HG02943 (cell line): ENCODE measurements at regions not wholly inside any gene's neighbourhood (a gene's known extent, or its start where the extent isn't known, plus 50 kb on each side); places are given as distances from the start of the nearest gene placed in this dataset.

ENCODE experiments used
- ATAC-seq: cut with Tn5 transposase; IDR thresholded peaks from one replicate; pipeline ENCODE4 v1.9.1; 2021; ENCODE audit warnings: mild to moderate bottlenecking, low read depth, moderate library complexity; ENCODE audit not compliant: unreplicated experiment

DNA sequence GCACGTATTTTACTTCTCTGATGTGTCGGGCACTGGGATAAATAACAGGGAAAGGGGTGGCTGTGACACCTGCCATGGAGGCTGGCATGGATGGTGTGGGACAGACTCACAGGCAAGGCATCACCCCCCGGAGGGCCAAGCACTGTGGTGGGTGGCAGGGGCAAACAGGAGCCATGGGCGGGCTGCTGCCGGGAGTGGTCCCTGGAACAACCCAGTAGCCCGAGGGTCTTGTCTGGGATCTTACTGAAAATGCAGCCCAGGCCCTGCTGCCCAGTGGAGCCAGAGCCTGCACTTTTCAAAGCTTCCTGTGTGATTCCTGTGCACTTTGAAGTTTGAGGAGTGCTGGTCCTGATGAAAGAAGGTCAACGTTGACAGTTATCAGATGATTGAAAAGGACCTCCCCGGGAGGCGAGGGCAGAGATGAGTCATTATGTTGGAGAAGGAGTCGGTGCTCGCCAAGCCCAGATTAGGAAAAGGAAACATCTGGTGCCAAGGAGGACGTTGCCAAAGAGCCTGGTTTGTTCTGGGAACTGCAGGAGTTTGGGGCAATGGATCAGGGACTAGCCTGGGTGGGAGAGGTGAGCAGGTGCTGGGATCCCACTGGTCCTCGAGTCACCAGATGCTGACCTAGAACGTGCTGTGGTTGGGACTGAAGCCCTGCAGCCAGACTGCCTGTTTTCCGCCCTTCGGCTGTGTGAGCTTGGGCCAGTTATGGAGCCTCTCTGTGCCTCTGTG is 130.0 kb upstream of the GGTLC1 start:
- no peak for ATAC-seq

DNA sequence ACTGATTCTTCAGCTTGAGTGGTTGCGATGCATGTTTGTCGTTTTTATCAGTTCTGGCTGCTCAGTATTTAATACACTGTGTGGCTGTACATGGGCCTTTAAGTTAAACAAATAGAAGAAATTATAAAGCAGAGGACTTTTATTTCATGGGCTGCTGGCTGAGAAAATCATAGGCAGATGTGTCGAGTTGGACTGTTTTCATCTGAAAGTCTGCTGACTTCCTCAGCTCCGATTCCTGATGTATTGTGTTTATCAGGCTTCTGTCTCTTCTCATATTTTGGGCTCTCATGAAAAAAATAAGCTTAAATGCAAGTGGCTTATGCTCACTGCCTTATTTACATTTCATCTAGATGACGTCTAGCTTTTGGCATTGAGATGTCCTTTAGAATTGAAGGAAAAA is 129.5 kb upstream of the GGTLC1 start:
- no peak for ATAC-seq

DNA sequence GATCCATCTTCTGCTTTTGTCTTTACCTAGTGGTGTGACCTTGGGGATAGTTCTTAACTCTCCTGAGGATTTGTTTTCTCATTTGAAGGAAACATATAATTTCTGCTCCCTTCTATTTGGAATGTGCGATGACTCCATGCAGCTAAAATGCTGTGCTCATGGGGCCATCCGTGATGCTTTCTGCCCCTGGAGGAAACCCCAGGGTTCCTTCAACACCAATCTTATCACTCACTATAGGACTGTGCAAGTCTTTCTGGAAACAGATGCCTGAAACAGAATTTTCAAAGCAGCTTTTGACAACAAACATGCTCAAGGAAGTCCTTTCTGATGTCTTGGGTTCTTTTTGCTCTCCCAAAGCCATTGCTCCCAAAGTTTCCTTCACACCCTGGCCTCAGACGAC is 128.8 kb upstream of the GGTLC1 start:
- no peak for ATAC-seq

DNA sequence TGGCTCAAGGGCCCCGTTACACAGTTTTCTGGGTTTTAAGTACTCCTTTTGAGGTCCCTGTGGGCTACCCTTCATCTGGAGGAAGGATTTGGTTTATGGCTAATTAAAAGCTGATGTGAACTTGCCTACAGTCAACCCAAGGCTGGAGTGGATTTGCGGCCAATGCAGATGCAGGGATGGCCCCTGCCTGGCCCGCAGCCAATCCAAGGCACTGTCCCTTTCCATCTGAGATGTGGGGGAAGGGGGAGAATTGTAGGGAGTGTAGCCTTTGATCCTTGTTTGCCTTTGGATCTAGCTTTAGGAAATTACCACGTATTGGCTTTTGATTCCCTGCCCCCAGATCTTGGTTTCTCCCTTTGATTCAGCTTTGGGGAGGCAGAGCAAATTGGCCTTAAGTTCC is 128.0 kb upstream of the GGTLC1 start:
- no peak for ATAC-seq

DNA sequence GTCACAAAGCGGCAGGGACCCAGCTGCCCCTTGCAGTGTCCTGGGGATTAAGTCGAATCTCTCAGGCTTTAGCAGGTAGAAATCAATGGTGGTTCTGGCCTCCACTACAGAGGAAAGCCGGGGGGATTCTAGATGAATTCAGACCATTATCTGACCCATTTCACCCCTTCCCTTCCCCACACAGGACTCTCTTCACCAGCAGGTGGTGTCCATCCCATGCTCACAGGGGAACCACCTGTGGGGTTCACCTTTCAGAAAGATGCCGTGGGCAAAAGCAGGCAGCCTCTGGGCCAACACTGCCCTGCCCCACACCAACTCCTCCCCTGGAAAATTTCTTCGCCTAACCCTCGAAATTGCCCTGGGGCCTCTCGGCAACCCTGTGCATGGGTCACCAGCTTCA is 123.8 kb upstream of the GGTLC1 start:
- ATAC-seq, result no peak

DNA sequence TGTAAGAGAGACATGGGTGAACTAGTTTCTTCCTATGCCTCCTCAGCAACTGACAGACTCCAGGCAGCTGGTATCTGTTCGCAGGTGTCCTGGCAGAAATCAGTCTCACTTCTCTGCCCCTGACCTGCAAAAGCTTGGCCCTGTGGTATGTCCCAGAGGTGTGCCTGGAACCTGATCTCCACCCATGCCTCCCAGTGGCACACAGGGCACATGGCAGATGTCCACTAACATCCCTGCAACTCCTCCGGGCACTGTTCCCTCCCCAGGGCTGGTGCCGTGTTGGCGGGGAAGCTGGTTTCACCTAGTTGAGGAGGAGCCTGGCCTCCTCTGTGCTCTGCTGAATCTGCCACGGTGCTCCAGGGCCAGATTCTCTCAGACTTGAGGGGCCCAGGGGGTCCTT is 123.3 kb upstream of the GGTLC1 start:
- no peak for ATAC-seq

DNA sequence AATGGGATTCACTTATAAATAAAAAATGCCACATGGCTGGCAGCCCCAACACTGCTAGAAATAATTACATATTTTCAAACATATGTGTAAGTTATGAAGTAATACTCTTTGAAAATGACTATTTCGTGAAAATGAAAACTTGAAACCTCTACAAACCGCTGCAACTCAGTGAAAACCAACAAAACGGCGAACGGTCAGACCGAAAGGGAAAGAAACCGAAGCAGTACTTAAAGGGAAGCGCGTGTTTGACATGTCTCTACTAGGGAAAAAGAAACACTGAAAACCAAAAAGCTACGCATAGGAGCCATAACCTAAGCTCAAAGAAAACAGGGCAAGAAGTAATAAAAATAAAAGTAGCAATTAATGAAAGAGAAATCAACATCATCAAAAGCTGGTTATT is 121.0 kb upstream of the GGTLC1 start:
- no peak for ATAC-seq

DNA sequence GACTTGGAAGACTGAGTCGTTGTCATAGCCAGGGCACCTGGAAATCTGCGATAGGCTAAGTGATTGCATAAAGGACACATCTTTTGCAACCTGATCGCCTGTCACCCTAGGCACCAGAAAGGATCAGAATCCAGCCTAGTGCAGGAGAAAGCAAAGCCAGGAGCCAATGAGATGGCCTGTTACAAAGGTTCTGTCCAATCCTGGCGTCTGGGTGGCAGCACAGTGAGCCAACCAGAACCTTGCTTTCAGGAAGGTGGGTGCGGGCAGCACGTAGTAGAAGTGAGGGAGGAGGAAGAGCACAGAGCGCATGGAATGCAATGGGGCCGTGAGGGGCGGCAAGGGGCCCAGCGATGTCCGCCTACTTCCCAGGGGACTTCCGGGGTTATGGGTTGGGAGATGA is 120.4 kb upstream of the GGTLC1 start:
- ATAC-seq, result no peak

DNA sequence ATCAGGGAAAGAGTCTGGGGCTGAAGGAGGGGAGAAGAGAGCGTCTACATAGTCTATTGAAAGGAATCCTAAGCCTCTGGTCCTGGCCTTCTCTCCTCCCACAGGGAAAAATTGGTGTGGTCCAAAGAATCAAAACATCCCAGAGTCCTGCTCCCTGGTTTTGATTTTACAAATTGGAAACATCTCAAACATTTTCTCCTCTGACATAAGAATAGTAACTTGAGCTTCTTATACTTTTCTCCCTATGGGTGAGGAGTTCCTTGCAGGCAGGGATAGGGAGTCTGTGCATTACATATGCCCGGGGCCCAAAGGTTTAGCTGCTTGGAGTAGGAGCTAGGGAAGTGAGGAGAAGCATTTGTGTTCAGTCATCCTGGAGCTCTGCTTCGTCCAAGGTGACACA is 120.0 kb upstream of the GGTLC1 start:
- no peak for ATAC-seq

DNA sequence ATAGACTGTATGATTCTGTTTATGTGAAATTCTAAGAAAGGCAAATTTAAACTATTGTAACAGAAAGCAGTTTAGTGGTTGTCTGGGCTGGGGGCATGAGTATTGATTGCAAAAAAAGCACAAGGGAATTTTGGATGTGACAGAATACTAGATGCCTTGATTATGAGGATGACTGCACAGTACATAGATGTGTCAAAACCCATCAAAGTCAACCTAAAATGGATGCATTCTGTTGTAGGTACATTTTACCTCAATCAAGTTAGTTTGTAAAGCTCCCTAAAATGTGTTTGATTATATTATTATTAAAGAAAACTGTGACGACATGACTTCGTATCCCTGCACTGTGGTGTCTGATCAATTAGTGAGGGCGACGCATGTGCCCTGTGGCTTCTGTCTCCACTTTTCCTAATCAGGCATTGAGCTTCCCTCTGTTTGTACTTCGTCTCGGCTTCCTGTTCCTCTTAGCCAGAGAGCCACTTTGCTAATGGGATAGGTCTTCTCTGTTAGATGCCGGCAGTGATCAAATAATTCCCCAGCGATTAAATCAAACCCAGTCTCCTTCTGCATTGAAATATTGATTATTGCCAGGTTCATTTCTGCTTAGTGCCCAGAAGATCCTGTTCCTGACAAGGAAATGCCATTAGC is 118.3 kb upstream of the GGTLC1 start:
- ATAC-seq, result no peak

DNA sequence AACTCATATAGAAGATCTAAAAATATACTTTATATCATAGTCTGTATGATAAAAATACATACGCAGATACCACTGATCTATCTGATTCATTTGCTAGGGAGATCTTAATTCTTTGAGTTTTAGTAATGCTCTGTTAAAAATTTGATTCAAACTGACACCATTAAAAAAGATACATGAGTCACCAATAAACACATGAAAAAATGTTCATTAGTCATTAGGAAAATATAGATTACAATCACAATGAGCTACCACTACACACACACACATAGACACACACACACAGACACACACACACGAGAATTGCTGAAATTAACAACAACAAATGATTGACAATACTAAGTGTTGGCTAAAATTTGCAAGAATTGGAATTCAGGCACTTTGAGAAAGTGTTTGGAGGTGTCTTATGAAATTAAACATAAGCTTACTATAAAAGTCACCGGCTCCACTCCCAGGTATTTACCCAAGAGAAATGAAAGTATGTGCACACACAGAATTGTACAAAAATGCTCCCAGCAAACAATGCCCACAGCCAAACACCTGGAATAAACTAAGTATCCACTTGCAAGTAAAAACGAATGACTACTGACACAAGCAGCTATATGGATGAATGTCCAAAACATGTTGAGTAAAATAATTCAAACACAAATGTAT is 117.7 kb upstream of the GGTLC1 start:
- no peak for ATAC-seq

DNA sequence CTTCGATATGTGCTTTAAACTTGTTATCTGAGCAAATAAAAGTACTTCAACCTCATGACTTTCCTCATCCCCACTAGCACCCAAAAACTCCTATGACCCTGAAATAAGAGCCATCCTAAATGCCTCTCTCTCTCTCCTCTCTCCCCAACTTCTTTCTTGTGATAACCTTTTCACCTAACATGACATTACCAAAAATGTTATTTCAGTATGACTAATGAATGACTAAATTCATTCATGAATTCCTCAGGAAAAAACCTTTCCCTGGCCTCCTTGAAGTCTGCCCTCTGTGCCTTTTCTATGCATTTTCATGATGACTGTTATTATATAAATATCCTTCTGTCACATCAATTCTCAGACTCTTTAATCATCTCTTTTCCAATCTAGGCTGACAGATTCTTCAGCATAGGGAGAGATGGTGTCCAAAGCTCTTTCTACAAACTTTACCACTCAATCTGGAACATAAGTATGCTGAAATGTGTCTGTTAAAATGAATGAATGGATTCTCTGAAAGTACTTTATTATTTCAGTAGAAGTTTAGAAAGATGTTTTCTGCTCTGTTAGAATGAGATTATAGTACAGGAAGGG is 114.3 kb upstream of the GGTLC1 start:
- no peak for ATAC-seq

DNA sequence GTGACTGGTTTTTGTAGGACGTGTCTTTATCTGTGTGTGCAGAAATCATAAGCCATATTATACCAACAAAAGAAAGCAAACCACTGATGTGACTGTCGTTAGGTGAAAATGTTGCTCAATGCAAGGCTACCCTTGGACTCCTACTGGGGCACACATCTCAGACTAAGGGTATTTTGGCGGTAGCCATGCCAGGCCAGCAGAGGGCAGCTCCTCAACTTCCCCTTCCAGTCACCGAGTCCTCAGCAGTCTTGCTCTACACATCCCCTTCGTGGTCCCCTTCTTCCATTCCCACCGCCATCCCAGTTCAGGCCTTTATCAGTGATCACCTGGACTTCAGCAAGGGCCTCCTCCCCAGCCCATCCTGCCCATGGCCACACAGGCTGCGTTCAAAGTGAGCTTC is 113.7 kb upstream of the GGTLC1 start:
- ATAC-seq, result no peak

DNA sequence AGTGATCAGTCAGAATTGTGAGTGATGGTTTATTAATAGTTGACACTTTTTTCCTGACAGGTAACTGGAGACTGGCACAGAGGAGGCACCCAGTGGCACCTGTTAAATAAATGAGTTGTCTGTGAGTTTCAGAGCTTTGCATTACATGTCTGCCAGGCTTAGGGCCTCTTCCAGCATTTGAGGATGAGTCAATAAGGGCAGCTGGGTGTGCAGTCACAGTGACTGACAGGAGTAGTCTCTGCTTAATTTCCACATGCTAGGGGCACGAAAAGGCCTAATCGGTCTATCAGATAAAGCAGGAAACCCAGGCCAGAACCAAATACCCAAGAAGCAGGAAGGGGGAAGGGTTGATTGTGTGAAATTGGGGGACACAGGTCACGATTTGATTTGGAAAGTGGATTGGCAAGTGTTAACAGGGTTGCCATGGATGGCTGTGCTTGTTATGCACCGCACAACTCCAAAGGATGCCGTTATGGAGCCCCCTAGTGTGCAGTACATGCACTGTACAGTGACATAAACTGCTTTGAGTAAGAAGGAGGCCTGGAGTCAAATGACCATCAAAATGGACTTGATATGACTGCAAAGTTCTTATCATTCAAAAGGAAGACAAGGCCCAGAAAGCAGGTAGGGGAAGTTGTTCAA is 111.9 kb upstream of the GGTLC1 start:
- peak; percentile 65 for ATAC-seq

DNA sequence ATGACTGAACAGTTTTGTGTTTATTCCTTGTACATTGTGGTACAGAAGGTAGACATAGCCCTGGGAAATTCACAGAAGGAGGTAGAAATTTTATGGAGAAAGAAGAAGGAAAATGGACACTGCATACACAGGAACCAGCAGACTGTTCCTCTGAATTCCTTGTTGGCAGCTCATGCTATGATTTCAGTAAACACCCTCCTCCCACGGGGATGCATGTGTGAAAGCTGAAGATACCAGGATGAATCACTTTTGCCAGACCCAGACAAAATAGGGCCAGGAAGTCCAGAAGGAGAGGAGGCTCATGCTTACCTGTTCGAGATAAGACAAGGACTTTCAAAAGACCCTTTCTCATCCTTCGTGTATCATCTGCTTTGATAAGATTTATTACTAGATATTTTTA is 110.3 kb upstream of the GGTLC1 start:
- ATAC-seq, result no peak

DNA sequence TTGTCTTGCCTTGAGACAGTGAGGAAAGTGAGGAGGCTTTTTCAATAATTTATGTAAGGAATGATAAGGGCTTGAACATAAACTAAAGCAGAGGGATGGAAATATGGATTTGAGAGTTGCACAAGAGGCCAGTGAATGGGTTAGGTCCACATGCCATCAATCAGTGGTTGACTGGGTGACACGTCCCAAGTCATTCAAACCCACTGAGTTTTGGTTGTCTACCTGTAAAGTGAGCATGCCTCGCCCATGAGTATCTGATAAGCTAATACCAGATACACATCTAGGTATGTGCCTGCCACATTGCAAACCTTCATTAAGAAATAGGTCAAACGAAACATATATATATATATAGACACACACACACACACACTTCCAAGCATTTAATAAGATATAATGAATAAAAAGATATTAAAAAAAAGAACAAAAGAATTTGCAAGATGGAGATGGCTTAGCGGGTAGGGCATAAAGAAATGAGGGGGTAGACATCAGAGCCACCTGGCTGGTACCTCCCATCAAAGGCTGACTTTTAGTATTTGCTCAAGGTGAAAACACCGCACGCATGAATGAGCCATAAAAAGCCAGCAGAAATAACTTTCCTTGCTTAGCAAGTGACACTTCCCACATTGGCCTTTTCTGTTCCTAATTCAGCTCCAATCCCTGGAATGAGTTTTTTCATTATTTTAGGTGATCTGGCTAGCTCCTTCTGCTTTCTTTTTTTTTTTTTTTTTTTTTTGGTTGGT is 109.1 kb upstream of the GGTLC1 start:
- no peak for ATAC-seq

DNA sequence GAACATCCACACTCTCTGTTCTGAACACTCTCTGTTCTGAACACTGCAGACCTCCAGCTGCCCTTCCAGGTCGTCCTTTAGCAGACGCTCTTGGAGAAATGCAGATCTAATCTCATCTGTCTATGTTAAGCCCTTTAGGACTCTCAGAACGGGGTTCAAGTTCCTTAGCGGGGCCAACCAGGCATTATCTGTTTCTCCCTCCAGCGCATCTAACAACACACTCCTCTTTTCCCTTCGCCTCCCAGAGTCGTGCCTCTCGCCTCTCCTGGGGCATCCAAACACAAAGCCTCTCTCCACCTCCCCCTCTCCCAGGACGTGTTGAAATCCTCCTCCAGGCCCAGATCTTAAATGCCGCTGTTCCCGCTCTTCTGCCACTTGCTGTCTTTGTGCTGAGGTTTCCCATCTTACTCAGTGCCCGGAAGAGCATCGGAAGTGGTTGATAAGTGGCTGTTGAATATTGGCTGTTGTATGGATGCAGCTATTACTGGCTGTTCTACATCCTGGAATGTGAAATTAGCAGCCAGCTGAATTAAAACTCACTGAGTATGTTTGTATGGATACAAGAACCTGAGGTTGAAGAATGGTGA is 108.4 kb upstream of the GGTLC1 start:
- ATAC-seq, result no peak

DNA sequence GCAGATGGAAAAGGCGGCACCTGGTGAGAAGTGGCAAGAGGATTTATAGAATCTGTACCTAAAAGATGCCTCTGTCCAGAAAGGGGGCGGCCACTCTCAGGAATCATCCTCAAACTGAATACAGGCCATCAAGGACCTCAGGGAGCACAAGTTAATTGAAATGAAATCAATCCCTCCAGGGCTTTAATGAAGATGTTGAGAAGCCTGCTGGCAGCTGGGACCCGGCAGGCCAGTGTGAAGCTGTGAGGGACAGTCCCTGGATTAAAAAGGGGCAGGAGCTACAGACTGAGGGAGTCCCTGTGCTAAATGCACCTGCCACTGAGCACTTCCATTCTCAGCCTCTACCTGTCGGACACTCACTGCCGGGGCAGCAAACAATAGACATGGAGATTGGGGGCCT is 107.7 kb upstream of the GGTLC1 start:
- no peak for ATAC-seq

DNA sequence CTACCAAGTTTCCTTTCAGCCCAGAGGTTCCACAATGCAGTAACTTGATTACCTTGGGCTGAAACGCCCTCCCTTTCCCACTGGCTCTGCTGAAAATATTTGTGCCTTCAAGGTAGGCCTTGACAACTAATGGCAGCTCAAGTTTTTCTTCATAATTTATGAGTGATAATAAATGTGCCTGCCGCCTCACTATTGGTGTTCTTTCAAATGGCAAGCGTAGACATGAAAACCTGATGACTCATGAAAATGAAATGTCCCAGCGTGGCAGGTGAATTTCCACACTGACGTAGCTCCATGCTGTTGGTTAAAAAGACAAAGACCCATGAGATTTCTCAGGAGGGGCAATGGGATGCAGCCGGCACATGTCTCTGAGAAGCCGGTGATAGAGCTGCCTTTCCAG is 107.2 kb upstream of the GGTLC1 start:
- no peak for ATAC-seq

DNA sequence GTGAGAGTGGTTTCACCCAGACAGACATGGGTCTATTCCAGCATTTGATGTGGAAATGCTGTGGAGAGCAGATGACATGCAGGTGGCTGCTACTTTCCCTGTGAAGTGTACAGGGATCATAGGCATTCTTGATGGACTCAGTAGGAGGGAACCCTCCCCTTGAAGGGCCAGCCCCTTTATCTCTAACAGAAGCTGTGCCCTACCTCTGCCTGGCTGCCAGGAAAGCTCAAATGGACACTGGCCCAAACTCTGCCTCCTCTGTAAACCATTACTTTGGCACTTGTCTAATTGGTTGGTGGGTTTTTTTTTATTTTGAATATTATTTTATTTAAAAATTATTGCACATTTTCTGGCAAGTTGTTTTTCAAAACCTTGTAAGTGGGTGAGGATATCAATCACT is 106.7 kb upstream of the GGTLC1 start:
- ATAC-seq, result no peak
